Upper lobe of left lung (tissue), 6 donors: ENCODE measurements at regions not wholly inside any gene's neighbourhood (a gene's known extent, or its start where the extent isn't known, plus 50 kb on each side); places are given as distances from the start of the nearest gene placed in this dataset.

Experiments
- ATAC-seq, 2 donors: fragments of 200-7000 bp; cut with Tn5 transposase; one replicate each; pipeline ENCODE4 v1.9.1; 2022; ENCODE audit warnings: mild to moderate bottlenecking in 2 of 2, moderate library complexity in 2 of 2; ENCODE audit not compliant: low FRiP score in 2 of 2
- DNase-seq, 2 donors: peaks; one replicate each; pipeline ENCODE4 v3.0.0-alpha.2; 2019 to 2020
- H3K27ac ChIP-seq, 4 donors: fragments of 200-600 bp; sonication (generic); one replicate each; pipeline ENCODE4 v1.5.1; 2016 to 2019
- H3K27me3 ChIP-seq, 4 donors: fragments of 200-600 bp; sonication (generic); one replicate each; pipeline ENCODE4 v1.5.1; 2017 to 2019
- H3K36me3 ChIP-seq, 4 donors: fragments of 200-600 bp; sonication (generic); one replicate each; pipeline ENCODE4 v1.5.1; 2016 to 2019
- H3K4me1 ChIP-seq, 4 donors: fragments of 200-600 bp; sonication (generic); one replicate each; pipeline ENCODE4 v1.5.1; 2018 to 2019
- H3K4me3 ChIP-seq, 4 donors: fragments of 200-600 bp; sonication (generic); one replicate each; pipeline ENCODE4 v1.5.1; 2017 to 2019; ENCODE audit warnings: mild to moderate bottlenecking in 2 of 4, moderate library complexity in 1 of 4
- H3K9me3 ChIP-seq, 4 donors: fragments of 200-600 bp; sonication (generic); one replicate each; pipeline ENCODE4 v1.5.1; 2018 to 2019
- CTCF ChIP-seq, 6 experiments: fragments of 450-650 bp in 4 of 6; fragments of 200-600 bp in 2 of 6; sonication (generic) in 2 of 6; IDR thresholded peaks; one replicate each; pipeline ENCODE4 v1.5.1; 2016 to 2019; ENCODE audit warnings: antibody characterized with exemption in 6 of 6
- EP300 ChIP-seq, 4 donors: sonication (generic); formaldehyde crosslinking; IDR thresholded peaks; one replicate each; pipeline ENCODE4 v1.5.1; 2017; ENCODE audit warnings: antibody characterized with exemption in 4 of 4, control low read depth in 2 of 4
- POLR2A ChIP-seq, 4 donors: fragments of 450-650 bp; IDR thresholded peaks; one replicate each; pipeline ENCODE4 v1.5.1; 2016 to 2017; ENCODE audit warnings: antibody characterized with exemption in 4 of 4, mild to moderate bottlenecking in 2 of 4
- POLR2AphosphoS5 ChIP-seq, 2 donors: sonication (generic); formaldehyde crosslinking; IDR thresholded peaks; one replicate each; pipeline ENCODE4 v1.5.1; 2017; ENCODE audit warnings: antibody characterized with exemption in 2 of 2
- WGBS, 2 donors: methylation state at CpG; one replicate each; pipeline ENCODE4 v1.1.5; 2017 to 2018; 5-methylcytosine and 5-hydroxymethylcytosine counted together
- donor health status: DM: no; HTN: no; CAD: no; lungs with moderate emphysema.
- donor health status: DM: no; HTN: yes; CAD: no; lungs with severe emphysema.

- H3K4me3 ChIP-seq: no peak overlapping the region
- no peaks in the 10 kb centered on the region for H3K27me3 ChIP-seq
- H3K27ac ChIP-seq: no peak overlapping the region
- no peaks in the 10 kb centered on the region for H3K36me3 ChIP-seq
- TF ChIP-seq CTCF (IDR thresholded peaks at IDR 0.05): no peak
- peaks cover 0 to 8% (median 3%) of the 10 kb centered on the region in 4 donors for H3K9me3 ChIP-seq
- ATAC-seq (no peak), DNase-seq (peak in 1 of 2 donors; percentile 6)
- WGBS, 2 donors: 82 to 85% methylated on average over 5 to 8 of the region's 8 CpGs
- peaks cover 0 to 4% (median 0%) of the 10 kb centered on the region in 4 donors for H3K4me1 ChIP-seq
Observed at GRCh38 chr10:124302951-124303505, 115.7 kb downstream of the OAT start.

GRCh38 chr10:124301736-124302135, 117.0 kb downstream of the OAT start:
- TF ChIP-seq POLR2AphosphoS5 (IDR thresholded peaks at IDR 0.05) (no peak), CTCF (IDR thresholded peaks at IDR 0.05) (no peak), POLR2A (IDR thresholded peaks at IDR 0.05) (no peak), EP300 (IDR thresholded peaks at IDR 0.05) (no peak)
- no peaks in the 10 kb centered on the region for H3K36me3 ChIP-seq
- peak in 1 of 2 donors; percentile 14 for DNase-seq
- WGBS, 2 donors: 87 to 92% methylated on average over 8 to 9 of the region's 9 CpGs
- no peak overlapping the region for H3K27ac ChIP-seq
- no peak overlapping the region for H3K4me3 ChIP-seq
- H3K9me3 ChIP-seq: peaks cover 0 to 8% (median 3%) of the 10 kb centered on the region in 4 donors
- no peaks in the 10 kb centered on the region for H3K27me3 ChIP-seq
- no peaks in the 10 kb centered on the region for H3K4me1 ChIP-seq
- no peak for ATAC-seq

GRCh38 chr10:124300735-124301134, 118.0 kb downstream of the OAT start:
- no peaks in the 10 kb centered on the region for H3K4me1 ChIP-seq
- no peak for ATAC-seq
- WGBS, 2 donors: 88 to 93% methylated on average over 5 of the region's 5 CpGs

GRCh38 chr10:124300224-124300623, 118.5 kb downstream of the OAT start:
- Histone ChIP-seq H3K9me3 (peaks cover 0 to 8% (median 3%) of the 10 kb centered on the region in 4 donors), H3K4me1 (no peaks in the 10 kb centered on the region), H3K36me3 (no peaks in the 10 kb centered on the region), H3K27me3 (no peaks in the 10 kb centered on the region), H3K4me3 (no peak overlapping the region), H3K27ac (no peak overlapping the region)
- TF ChIP-seq CTCF (IDR thresholded peaks at IDR 0.05) (no peak), EP300 (IDR thresholded peaks at IDR 0.05) (no peak), POLR2AphosphoS5 (IDR thresholded peaks at IDR 0.05) (no peak), POLR2A (IDR thresholded peaks at IDR 0.05) (no peak)
- 86 to 87% methylated on average over 6 of the region's 6 CpGs for WGBS, 2 donors
- no peak for ATAC-seq
- peak in 1 of 2 donors; percentile 15 for DNase-seq

More at GRCh38 chr10:124300735-124301134, 118.0 kb downstream of the OAT start:
- Histone ChIP-seq H3K27ac (no peak overlapping the region), H3K36me3 (no peaks in the 10 kb centered on the region), H3K9me3 (peaks cover 0 to 8% (median 3%) of the 10 kb centered on the region in 4 donors), H3K27me3 (no peaks in the 10 kb centered on the region), H3K4me3 (no peak overlapping the region)
- TF ChIP-seq POLR2AphosphoS5 (IDR thresholded peaks at IDR 0.05): no peak
- TF ChIP-seq POLR2A (IDR thresholded peaks at IDR 0.05): no peak
- no peak for TF ChIP-seq CTCF (IDR thresholded peaks at IDR 0.05)
- TF ChIP-seq EP300 (IDR thresholded peaks at IDR 0.05): no peak
- DNase-seq: no peak

GRCh38 chr10:124299696-124300095, 119.0 kb downstream of the OAT start:
- Histone ChIP-seq H3K27me3 (no peaks in the 10 kb centered on the region), H3K4me3 (no peak overlapping the region), H3K36me3 (no peaks in the 10 kb centered on the region), H3K9me3 (peaks cover 0 to 8% (median 3%) of the 10 kb centered on the region in 4 donors), H3K4me1 (no peaks in the 10 kb centered on the region), H3K27ac (no peak overlapping the region)
- no peak for ATAC-seq
- no peak for TF ChIP-seq POLR2AphosphoS5 (IDR thresholded peaks at IDR 0.05)
- no peak for TF ChIP-seq POLR2A (IDR thresholded peaks at IDR 0.05)
- no peak for TF ChIP-seq CTCF (IDR thresholded peaks at IDR 0.05)
- TF ChIP-seq EP300 (IDR thresholded peaks at IDR 0.05): no peak
- 50 to 85% methylated on average over 2 to 4 of the region's 4 CpGs for WGBS, 2 donors
- DNase-seq: no peak
